Urinary bladder (tissue), 3 donors: ENCODE measurements at regions not wholly inside any gene's neighbourhood (a gene's known extent, or its start where the extent isn't known, plus 50 kb on each side); places are given as distances from the start of the nearest gene placed in this dataset.
"Not testable (repeated sequence)": the region's sequence is repeated elsewhere in the genome, so short reads cannot be mapped to it uniquely, and the experiment has no call there.

ENCODE experiments used
- DNase-seq: peaks from one replicate; pipeline ENCODE4 v3.0.0-alpha.2; 2015; ENCODE audit errors: extremely low spot score
- H3K27ac ChIP-seq: one replicate; pipeline ENCODE4 v1.5.1; 2013; ENCODE audit warnings: low read depth, mild to moderate bottlenecking, moderate library complexity
- H3K36me3 ChIP-seq: one replicate; pipeline ENCODE4 v1.6.1; 2013; ENCODE audit warnings: mild to moderate bottlenecking, moderate library complexity; ENCODE audit not compliant: insufficient read depth
- H3K4me1 ChIP-seq: one replicate; pipeline ENCODE4 v1.6.1; 2013; ENCODE audit warnings: mild to moderate bottlenecking, moderate library complexity; ENCODE audit not compliant: insufficient read depth
- H3K4me3 ChIP-seq: one replicate; pipeline ENCODE4 v1.5.1; 2013; ENCODE audit warnings: low read depth, low read length
- WGBS: extraction: QIAGEN DNeasy Blood & Tissue Kit; methylation state at CpG from one replicate; pipeline ENCODE4 v1.1.7; 2013; 5-methylcytosine and 5-hydroxymethylcytosine counted together
- donor health status: healthy with polysubstance abuse.
- donor health status: healthy.

DNA sequence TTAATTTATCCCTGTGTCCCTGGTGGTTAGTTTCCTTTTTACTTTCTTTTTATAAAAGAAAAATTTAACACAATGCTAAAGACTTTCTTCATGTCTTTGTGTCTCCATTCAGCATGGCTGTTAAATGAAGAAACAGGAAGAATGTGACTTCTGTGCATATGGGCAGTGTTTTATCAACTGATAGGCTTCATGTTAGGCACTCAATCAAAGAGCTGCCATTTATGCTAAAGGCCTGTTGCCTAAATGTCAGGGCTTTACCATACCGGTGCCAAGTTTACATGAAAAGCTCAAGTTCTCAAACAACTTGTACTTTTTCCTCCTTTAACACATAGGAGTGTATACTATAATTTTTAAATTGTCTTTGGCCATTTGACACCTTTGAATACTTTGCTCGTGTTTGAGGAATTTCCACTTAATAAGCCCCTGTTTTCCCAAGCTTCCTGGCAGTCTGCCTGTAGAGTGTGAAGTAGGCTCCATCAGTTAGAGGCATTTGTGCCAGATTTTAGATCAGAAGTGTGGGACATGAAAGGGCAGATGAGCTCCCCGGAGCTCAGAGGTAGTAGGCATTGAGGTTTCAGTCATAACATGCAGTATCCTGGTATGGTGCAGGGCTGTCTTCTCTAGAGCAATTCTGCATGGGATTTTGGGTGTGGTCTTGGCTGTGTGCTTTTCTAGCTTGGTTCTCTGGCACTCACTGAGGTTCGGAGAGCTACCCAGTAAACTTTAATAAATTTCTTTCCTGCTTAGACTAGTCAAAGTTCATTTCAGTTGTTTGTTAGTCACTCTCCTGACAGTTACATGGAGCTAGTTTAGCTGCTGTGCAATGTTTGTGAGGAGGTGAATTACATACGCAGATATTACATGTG lies 119.0 kb downstream of the LEPR start:
- Histone ChIP-seq H3K27ac (no peak overlapping the region), H3K4me3 (no peak overlapping the region), H3K4me1 (no peaks in the 10 kb centered on the region), H3K36me3 (no peaks in the 10 kb centered on the region)
- no peak for DNase-seq
- WGBS: 65% methylated on average over 5 of the region's 5 CpGs

DNA sequence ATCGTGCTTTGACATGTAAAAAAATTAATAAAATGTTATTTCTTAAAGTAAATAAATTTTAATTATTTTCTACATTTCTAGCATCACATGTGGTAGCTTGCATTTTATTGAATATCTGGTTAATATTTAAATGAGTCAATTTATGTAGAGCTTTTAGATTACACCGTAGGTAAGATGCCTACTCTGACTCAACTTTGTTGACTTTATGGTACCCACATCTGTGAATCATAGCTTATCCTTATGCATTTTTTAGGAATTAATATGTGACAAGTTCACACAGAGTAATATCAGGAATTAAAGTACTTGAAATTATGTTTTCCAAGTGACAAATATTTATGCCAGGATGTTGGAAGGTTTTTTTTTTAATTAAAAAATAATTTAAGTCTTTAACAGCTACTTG lies 120.7 kb downstream of the LEPR start:
- Histone ChIP-seq H3K27ac (no peak overlapping the region), H3K4me1 (no peaks in the 10 kb centered on the region), H3K36me3 (no peaks in the 10 kb centered on the region), H3K4me3 (no peak overlapping the region)
- DNase-seq: no peak
- WGBS: 88% methylated on average over 2 of the region's 2 CpGs

DNA sequence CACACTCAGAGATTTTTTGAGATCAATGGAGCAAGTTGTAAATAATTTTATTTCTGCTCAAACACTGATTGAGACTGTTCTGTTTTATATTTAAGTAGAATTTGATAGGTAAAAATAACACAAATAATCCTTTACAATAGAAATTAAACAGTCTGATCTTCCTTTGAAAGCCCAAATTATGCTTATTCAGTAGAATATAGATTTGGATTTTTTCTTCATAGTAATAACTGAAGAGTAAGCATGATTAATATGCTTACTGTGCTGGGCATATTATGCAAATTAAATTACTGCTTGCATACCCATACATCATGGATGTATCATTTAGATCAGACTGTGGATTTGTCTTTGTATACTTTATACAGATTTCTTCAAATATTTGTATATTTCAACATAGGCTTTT lies 121.4 kb downstream of the LEPR start:
- no peak overlapping the region for H3K4me3 ChIP-seq
- H3K4me1 ChIP-seq: no peaks in the 10 kb centered on the region
- DNase-seq: no peak
- H3K27ac ChIP-seq: no peak overlapping the region
- no peaks in the 10 kb centered on the region for H3K36me3 ChIP-seq

DNA sequence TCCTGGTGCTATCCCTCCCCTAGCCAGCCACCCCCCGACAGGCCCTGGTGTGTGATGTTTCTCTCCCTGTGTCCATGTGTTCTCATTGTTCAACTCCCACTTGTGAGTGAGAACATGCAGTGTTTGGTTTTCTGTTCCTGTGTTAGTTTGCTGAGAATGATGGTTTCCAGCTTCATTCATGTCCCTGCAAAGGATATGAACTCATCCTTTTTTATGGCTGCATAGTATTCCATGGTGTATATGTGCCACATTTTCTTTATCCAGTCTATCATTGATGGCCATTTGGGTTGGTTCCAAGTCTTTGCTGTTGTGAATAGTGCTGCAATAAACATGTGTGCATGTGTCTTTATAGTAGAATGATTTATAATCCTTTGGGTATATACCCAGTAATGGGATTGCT lies 122.1 kb downstream of the LEPR start:
- not testable (repeated sequence) for H3K4me3 ChIP-seq, H3K36me3 ChIP-seq, H3K27ac ChIP-seq, H3K4me1 ChIP-seq, DNase-seq
- WGBS: 92% methylated on average over 1 of the region's 1 CpG

DNA sequence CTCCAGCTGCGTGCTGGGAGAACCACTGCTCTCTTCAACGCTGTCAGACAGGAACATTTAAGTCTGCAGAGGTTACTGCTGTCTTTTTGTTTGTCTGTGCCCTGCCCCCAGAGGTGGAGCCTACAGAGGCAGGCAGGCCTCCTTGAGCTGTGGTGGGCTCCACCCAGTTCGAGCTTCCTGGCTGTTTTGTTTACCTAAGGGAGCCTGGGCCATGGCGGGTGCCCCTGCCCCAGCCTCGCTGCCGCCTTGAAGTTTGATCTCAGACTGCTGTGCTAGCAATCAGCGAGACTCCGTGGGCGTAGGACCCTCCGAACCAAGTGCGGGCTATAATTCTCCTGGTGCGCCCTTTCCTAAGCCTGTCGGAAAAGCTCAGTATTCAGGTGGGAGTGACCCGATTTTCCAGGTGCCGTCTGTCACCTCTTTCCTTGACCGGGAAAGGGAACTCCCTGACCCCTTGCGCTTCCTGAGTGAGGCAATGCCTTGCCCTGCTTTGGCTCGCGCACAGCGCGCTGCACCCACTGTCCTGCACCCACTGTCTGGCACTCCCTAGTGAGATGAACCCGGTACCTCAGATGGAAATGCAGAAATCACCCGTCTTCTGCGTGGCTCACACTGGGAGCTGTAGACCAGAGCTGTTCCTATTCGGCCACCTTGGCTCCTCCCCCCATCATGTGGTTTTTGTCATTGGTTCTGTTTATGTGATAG lies 130.0 kb downstream of the LEPR start:
- H3K4me1 ChIP-seq, DNase-seq, H3K4me3 ChIP-seq, H3K27ac ChIP-seq, H3K36me3 ChIP-seq: not testable (repeated sequence)
- 42% methylated on average over 25 of the region's 25 CpGs for WGBS

DNA sequence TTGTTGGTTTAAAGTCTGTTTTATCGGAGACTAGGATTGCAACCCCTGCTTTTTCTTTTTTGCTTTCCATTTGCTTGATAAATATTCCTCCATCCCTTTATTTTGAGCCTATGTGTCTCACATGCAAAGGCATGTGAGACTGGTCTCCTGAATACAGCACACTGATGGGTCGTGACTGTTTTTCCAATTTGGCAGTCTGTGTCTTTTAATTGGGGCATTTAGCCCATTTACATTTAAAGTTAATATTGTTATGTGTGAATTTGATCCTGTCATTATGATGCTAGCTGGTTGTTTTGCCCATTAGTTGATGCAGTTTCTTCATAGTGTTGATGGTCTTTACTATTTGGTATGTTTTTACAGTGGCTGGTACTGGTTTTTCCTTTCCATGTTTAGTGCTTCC lies 132.0 kb downstream of the LEPR start:
- not testable (repeated sequence) for H3K4me1 ChIP-seq, H3K4me3 ChIP-seq, DNase-seq, H3K36me3 ChIP-seq, H3K27ac ChIP-seq
- WGBS: 93% methylated on average over 2 of the region's 2 CpGs

DNA sequence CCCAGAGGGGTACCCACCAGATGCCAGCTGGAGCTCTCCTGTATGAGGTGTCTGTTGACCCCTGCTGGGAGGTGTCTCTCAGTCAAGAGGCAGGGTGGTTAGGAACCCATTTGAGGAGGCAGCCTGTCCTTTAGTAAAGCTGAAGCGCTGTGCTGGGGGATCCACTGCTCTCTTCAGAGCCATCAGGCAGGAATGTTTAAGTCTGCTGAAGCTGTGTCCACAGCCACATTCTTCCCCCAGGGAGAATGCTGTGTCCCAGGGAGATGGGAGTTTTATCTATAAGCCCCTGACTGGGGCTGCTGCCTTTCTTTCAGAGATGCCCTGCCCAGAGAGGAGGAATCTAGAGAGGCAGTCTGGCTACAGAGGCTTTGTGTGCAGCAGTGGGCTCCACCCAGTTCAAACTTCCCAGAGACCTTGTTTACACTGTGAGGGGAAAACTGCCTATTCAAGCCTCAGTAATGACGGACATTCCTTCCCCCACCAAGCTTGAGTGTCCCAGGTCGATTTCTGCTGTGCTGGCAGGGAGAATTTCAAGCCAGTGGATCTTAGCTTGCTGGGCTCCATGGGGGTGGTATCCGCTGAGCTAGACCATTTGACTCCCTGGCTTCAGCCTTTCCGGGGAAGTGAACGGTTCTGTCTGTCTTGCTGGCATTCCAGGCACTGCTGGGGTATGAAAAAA lies 133.8 kb downstream of the LEPR start:
- not testable (repeated sequence) for DNase-seq, H3K4me1 ChIP-seq, H3K27ac ChIP-seq, H3K36me3 ChIP-seq, H3K4me3 ChIP-seq
- 70% methylated on average over 6 of the region's 6 CpGs for WGBS

DNA sequence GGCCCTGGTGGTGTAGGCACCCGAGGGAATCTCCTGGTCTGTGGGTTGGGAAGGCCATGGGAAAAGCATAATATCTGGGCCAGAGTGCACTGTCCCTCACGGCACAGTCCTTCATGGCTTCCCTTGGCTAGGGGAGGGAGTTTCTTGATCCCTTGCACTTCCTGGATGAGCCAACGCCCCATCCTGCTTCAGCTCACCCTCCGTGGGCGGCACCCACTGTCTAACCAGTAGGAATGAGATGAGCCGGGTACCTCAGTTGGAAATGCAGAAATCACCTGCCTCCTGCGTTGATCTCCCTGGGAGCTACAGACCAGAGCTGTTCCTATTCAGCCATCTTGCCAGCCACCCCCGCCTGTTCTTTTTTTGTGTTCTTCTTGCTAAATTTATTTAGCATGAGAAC lies 134.4 kb downstream of the LEPR start:
- WGBS: 87% methylated on average over 8 of the region's 8 CpGs
- H3K36me3 ChIP-seq: no peaks in the 10 kb centered on the region
- DNase-seq: no peak
- no peak overlapping the region for H3K27ac ChIP-seq
- no peaks in the 10 kb centered on the region for H3K4me1 ChIP-seq
- H3K4me3 ChIP-seq: no peak overlapping the region

DNA sequence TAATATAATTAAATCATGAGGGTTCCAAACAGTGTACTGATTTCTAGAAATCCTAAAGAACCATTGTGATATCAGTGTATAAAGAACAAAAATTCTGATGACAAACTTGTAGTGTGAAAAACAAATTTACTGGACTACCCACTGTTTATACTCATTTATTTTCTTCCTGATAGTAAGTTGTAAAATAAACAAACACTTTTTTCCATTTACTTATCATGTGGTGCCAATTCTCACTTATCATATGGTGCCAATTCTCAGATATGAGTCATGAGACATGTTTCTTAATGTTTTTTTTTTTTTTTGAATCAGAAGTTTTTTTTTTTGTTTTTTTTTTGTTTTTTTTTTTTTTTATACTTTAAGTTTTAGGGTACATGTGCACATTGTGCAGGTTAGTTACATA lies 137.7 kb downstream of the LEPR start:
- no peak overlapping the region for H3K4me3 ChIP-seq
- no peaks in the 10 kb centered on the region for H3K36me3 ChIP-seq
- DNase-seq: no peak
- H3K27ac ChIP-seq: no peak overlapping the region
- no peaks in the 10 kb centered on the region for H3K4me1 ChIP-seq

DNA sequence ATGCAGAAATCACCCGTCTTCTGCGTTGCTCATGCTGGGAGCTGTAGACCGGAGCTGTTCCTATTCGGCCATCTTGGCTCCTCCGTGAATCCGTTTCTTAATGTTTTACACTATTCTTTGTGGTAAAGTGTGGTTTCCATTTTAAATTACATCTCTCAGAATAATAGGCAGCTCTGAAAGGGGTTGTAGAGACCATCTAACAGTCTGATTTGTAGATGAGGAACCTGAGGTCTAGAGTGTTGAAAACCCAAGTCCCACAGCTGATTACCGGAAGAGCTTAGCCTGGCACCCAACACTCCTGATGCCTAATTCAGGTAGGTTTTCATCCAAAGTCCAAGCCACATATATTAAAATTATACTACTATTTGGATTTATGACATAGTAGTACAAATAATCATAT lies 144.0 kb downstream of the LEPR start:
- WGBS: 87% methylated on average over 7 of the region's 7 CpGs

DNA sequence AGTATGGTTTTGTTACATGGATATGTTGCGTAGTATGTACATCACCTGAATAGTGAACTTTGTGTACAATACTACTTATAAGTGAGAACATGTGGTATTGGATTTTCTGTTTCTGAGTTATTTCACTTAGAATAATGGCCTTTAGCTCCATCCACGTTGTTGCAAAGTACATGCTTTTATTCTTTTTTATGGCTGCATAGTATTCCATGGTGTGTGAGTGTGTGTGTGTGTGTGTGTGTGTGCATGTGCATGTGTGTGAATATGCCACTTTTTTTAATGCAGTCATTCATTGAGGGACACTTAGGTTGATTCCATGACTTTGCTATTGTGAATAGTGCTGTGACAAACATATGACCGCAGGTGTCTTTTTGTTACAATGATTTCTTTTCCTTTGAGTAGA lies 147.8 kb downstream of the LEPR start:
- no peak overlapping the region for H3K27ac ChIP-seq
- H3K36me3 ChIP-seq: no peaks in the 10 kb centered on the region
- 73% methylated on average over 3 of the region's 3 CpGs for WGBS
- DNase-seq: no peak
- H3K4me3 ChIP-seq: no peak overlapping the region
- no peaks in the 10 kb centered on the region for H3K4me1 ChIP-seq

More for the DNA sequence above, 144.0 kb downstream of the LEPR start:
- DNase-seq: no peak
- H3K36me3 ChIP-seq: no peaks in the 10 kb centered on the region
- H3K4me3 ChIP-seq: no peak overlapping the region
- H3K27ac ChIP-seq: no peak overlapping the region
- no peaks in the 10 kb centered on the region for H3K4me1 ChIP-seq

DNA sequence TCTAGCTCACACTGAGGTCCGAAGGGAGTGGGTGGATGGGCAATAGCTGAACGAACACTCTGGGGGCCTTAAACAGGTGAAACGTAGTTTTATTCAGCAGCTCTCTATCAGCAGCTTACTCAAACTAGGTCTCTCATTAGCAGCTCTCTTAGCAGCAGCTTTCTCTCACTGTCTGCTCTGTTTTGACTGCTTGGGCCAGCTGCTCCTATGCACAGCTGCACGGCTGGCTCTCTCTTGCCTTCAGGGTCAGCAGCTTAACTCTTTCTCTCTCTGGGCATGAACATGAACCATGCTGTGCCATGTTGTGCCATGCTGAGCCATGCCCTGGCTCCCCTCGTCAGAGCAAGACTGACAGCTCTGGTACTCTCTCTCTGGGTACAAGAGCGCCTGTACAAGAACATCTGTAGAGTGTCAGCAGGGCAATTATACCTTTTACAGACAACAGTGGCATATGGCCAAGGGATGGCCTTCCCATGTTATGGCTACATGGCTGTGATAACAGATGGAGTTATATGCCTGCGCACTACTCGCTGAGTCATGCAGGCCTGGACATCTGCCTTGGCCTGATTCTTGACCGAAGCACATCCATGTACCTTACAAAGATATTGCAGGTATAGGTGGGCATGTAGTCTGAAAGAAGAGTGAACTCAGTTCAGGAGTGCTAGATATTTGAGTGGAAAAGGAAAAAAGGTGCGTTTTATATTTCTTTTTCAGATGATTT lies 152.4 kb downstream of the LEPR start:
- Histone ChIP-seq H3K4me3 (no peak overlapping the region), H3K27ac (no peak overlapping the region), H3K36me3 (no peaks in the 10 kb centered on the region), H3K4me1 (no peaks in the 10 kb centered on the region)
- DNase-seq: no peak
- WGBS: 71% methylated on average over 10 of the region's 10 CpGs

DNA sequence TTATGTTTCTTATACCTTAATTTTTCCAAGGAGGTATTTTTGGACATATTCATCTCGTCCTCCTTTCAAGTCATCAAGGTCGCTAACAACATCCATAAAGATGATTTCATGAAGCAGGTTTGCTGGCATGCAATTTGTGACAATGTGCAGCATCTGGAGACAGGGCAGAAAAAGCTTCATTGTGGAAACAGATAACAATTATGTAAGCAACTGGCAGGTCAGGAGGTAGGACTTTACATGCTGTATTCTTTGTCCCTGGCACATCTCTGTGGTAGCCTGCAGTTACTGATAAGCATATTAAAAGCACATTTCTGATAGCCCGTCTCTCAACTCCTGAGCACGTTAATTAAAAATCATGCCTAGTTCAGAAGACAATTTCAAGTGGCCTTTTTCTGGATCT lies 156.8 kb downstream of the LEPR start:
- no peaks in the 10 kb centered on the region for H3K4me1 ChIP-seq
- H3K27ac ChIP-seq: no peak overlapping the region
- WGBS: 84% methylated on average over 4 of the region's 4 CpGs
- H3K36me3 ChIP-seq: no peaks in the 10 kb centered on the region
- H3K4me3 ChIP-seq: no peak overlapping the region
- DNase-seq: no peak
